ENCODE measurements at regions not wholly inside any gene's neighbourhood (a gene's known extent, or its start where the extent isn't known, plus 50 kb on each side); places are given as distances from the start of the nearest gene placed in this dataset.
"Not testable (repeated sequence)": the region's sequence is repeated elsewhere in the genome, so short reads cannot be mapped to it uniquely, and the experiment has no call there.

DNA sequence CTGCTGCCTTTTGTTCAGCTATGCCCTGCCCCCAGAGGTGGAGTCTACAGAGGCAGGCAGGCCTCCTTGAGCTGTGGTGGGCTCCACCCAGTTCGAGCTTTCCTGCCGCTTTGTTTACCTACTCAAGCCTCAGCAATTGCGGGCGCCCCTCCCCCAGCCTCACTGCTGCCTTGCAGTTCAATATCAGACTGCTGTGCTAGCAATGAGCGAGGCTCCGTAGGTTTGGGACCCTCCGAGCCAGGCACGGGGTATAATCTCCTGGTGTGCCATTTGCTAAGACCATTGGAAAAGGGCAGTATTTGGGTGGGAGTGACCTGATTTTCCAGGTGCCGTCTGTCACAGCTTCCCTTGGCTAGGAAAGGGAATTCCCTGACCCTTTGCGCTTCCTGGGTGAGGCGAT lies 51.9 kb downstream of the DIPK2A start:
- not testable (repeated sequence) for H3K4me3 ChIP-seq

GRCh38 chr3:144028798-144029411 lies 57.3 kb downstream of the DIPK2A start:
- H3K27ac ChIP-seq: no peak overlapping the region
- H3K27me3 ChIP-seq: no peaks in the 10 kb centered on the region
- peaks cover 0 to 19% (median 0%) of the 10 kb centered on the region in 3 donors for H3K4me1 ChIP-seq
- no peaks in the 10 kb centered on the region for H3K36me3 ChIP-seq
- 93% methylated on average over 3 to 4 of the region's 4 CpGs for WGBS, 2 donors (ENCODE audit: low coverage in 1 of 2)
- TF ChIP-seq EP300 (IDR thresholded peaks at IDR 0.05): no peak
- TF ChIP-seq, protein P1, sequence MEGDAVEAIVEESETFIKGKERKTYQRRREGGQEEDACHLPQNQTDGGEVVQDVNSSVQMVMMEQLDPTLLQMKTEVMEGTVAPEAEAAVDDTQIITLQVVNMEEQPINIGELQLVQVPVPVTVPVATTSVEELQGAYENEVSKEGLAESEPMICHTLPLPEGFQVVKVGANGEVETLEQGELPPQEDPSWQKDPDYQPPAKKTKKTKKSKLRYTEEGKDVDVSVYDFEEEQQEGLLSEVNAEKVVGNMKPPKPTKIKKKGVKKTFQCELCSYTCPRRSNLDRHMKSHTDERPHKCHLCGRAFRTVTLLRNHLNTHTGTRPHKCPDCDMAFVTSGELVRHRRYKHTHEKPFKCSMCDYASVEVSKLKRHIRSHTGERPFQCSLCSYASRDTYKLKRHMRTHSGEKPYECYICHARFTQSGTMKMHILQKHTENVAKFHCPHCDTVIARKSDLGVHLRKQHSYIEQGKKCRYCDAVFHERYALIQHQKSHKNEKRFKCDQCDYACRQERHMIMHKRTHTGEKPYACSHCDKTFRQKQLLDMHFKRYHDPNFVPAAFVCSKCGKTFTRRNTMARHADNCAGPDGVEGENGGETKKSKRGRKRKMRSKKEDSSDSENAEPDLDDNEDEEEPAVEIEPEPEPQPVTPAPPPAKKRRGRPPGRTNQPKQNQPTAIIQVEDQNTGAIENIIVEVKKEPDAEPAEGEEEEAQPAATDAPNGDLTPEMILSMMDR (IDR thresholded peaks at IDR 0.05): no peak
- no peaks in the 10 kb centered on the region for H3K9me3 ChIP-seq
- peak; percentile 41 for ATAC-seq
- no peak overlapping the region for H3K4me3 ChIP-seq

More for the DNA sequence above, 51.9 kb downstream of the DIPK2A start:
- WGBS, 2 donors (ENCODE audit: low coverage in 1 of 2): 86 to 100% methylated on average over 5 of the region's 11 CpGs
- H3K27ac ChIP-seq, H3K27me3 ChIP-seq, H3K4me1 ChIP-seq, H3K36me3 ChIP-seq, ATAC-seq, H3K9me3 ChIP-seq: not testable (repeated sequence)

GRCh38 chr3:144029769-144030168 lies 58.1 kb downstream of the DIPK2A start:
- Histone ChIP-seq H3K27me3 (no peaks in the 10 kb centered on the region), H3K4me1 (peaks cover 0 to 19% (median 0%) of the 10 kb centered on the region in 3 donors), H3K9me3 (no peaks in the 10 kb centered on the region), H3K36me3 (no peaks in the 10 kb centered on the region), H3K4me3 (no peak overlapping the region), H3K27ac (no peak overlapping the region)
- no peak for TF ChIP-seq POLR2AphosphoS5 (IDR thresholded peaks at IDR 0.05)
- TF ChIP-seq POLR2A (IDR thresholded peaks at IDR 0.05): no peak
- no peak for TF ChIP-seq EP300 (IDR thresholded peaks at IDR 0.05)
- TF ChIP-seq, protein P1 (IDR thresholded peaks at IDR 0.05): no peak
- ATAC-seq: no peak
- WGBS, 2 donors (ENCODE audit: low coverage in 1 of 2): 64 to 100% methylated on average over 2 of the region's 2 CpGs

GRCh38 chr3:144031938-144032337 lies 60.3 kb downstream of the DIPK2A start:
- no peaks in the 10 kb centered on the region for H3K36me3 ChIP-seq
- H3K27me3 ChIP-seq: no peaks in the 10 kb centered on the region
- peak overlapping the region in 1 of 4 donors; percentile 48 for H3K27ac ChIP-seq
- TF ChIP-seq POLR2AphosphoS5 (IDR thresholded peaks at IDR 0.05): peak; percentile 72
- TF ChIP-seq, protein P1 (IDR thresholded peaks at IDR 0.05): no peak
- TF ChIP-seq EP300 (IDR thresholded peaks at IDR 0.05): no peak
- no peak for TF ChIP-seq POLR2A (IDR thresholded peaks at IDR 0.05)
- H3K4me3 ChIP-seq: no peak overlapping the region
- no peaks in the 10 kb centered on the region for H3K9me3 ChIP-seq
- peak; percentile 80 for ATAC-seq
- WGBS, 2 donors (ENCODE audit: low coverage in 1 of 2): 42 to 61% methylated on average over 5 of the region's 5 CpGs
- H3K4me1 ChIP-seq: peaks cover 0 to 19% (median 0%) of the 10 kb centered on the region in 3 donors

DNA sequence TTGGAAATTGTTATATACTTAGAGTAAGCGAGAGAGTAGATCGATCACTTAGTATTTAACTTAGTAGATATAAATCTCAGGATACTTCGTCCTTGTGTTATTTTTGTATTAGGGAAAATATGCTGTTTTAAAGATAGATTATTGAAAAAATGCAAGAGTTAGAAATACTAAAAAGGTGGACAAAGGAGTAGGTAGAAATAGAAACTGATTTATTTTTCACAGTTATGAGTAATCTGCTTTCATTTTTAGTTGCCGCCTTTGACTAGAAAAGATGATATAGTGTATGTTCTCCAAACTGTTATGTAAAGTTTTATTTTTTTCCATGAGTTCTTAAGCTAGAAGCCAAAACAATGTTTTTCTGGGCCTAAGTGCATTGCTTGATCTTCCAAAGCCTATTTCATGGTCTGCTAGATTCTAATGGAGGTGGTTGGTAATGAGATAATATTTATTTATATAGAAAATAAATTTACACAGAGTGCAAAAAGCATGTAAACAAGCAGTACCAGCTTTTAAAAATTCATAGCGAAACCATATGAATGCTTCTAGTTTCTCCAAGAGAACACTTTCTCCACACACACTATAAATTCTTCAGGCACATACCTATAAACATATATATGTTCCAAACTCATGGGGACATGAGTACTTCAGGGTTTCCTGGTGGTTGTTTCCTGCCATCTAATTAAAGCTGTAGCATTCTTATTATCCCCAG lies 61.1 kb downstream of the DIPK2A start:
- Histone ChIP-seq H3K27me3 (no peaks in the 10 kb centered on the region), H3K9me3 (no peaks in the 10 kb centered on the region), H3K4me1 (peaks cover 0 to 19% (median 0%) of the 10 kb centered on the region in 3 donors), H3K36me3 (no peaks in the 10 kb centered on the region), H3K4me3 (no peak overlapping the region), H3K27ac (no peak overlapping the region)
- no peak for ATAC-seq
- TF ChIP-seq POLR2AphosphoS5 (IDR thresholded peaks at IDR 0.05) (no peak), POLR2A (IDR thresholded peaks at IDR 0.05) (no peak), EP300 (IDR thresholded peaks at IDR 0.05) (no peak)
- TF ChIP-seq, protein P1 (IDR thresholded peaks at IDR 0.05): no peak
- WGBS, 2 donors (ENCODE audit: low coverage in 1 of 2): 72 to 76% methylated on average over 5 of the region's 5 CpGs
